Erythroblast (primary cell): ENCODE measurements at regions not wholly inside any gene's neighbourhood (a gene's known extent, or its start where the extent isn't known, plus 50 kb on each side); places are given as distances from the start of the nearest gene placed in this dataset.

Experiments
- GATA1 ChIP-seq: IDR thresholded peaks from 2 replicates; pipeline ENCODE4 v1.6.1; 2011; ENCODE audit warnings: low read depth, mild to moderate bottlenecking, control low read depth, low read length, moderate library complexity
- POLR2A ChIP-seq: IDR thresholded peaks from 2 replicates; pipeline ENCODE4 v1.6.1; 2011; ENCODE audit warnings: mild to moderate bottlenecking, low read length

- TF ChIP-seq POLR2A = no peak
- TF ChIP-seq GATA1 = no peak
Observed at GRCh38 chr2:8116661-8117060, 565.2 kb upstream of the ID2 start.
